Mesothelial cell of epicardium (in vitro differentiated cells): ENCODE measurements at regions not wholly inside any gene's neighbourhood (a gene's known extent, or its start where the extent isn't known, plus 50 kb on each side); places are given as distances from the start of the nearest gene placed in this dataset.

Source experiments
- DNase-seq, 2 experiments: peaks; one replicate each; pipeline ENCODE4 v3.0.0; 2021; ENCODE audit warnings: low spot score in 2 of 2; ENCODE audit not compliant: unreplicated experiment in 2 of 2
- H3K27ac Mint-ChIP-seq: 2 replicates; pipeline ENCODE4 v1.8.0; 2021; ENCODE audit warnings: mixed read lengths
- H3K27me3 Mint-ChIP-seq: 2 replicates; pipeline ENCODE4 v1.8.0; 2021; ENCODE audit warnings: low read depth, mixed read lengths
- H3K36me3 Mint-ChIP-seq: 2 replicates; pipeline ENCODE4 v1.8.0; 2021; ENCODE audit warnings: mixed read lengths
- H3K4me1 Mint-ChIP-seq: 2 replicates; pipeline ENCODE4 v1.8.0; 2021; ENCODE audit warnings: mixed read lengths
- H3K4me3 Mint-ChIP-seq: 2 replicates; pipeline ENCODE4 v1.8.0; 2021; ENCODE audit warnings: mild to moderate bottlenecking, moderate library complexity, mixed read lengths
- H3K9me3 Mint-ChIP-seq: 2 replicates; pipeline ENCODE4 v1.8.0; 2021; ENCODE audit warnings: mixed read lengths
- TF ChIP-seq, protein P1 (sequence below): fragments of 200-600 bp; sonication (generic); IDR thresholded peaks from one replicate; pipeline ENCODE4 v1.5.0; 2021; ENCODE audit warnings: antibody characterized with exemption; ENCODE audit not compliant: unreplicated experiment

DNA sequence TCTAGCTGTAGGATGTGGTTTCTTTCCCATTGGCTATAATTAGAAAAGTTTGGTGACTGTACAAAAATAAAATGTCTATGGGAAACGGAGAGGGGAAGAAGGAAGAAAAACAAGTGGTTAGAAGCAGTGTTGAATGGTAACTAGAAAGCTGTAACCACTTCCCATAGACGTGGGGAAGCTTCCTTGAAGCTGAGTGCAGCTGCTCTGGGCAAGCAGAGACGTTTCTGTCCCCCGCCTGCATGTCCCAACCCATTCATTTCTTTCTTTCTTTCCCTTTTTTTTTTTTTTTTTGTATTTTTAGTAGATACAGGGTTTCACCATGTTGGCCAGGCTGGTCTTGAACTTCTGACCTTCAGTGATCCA lies 367.8 kb upstream of the HS6ST1 start:
- Mint-ChIP-seq H3K4me3 (no peak overlapping the region), H3K27ac (no peak overlapping the region), H3K27me3 (no peaks in the 10 kb centered on the region), H3K36me3 (no peaks in the 10 kb centered on the region), H3K4me1 (peaks cover 9% of the 10 kb centered on the region), H3K9me3 (no peaks in the 10 kb centered on the region)
- TF ChIP-seq, protein P1, sequence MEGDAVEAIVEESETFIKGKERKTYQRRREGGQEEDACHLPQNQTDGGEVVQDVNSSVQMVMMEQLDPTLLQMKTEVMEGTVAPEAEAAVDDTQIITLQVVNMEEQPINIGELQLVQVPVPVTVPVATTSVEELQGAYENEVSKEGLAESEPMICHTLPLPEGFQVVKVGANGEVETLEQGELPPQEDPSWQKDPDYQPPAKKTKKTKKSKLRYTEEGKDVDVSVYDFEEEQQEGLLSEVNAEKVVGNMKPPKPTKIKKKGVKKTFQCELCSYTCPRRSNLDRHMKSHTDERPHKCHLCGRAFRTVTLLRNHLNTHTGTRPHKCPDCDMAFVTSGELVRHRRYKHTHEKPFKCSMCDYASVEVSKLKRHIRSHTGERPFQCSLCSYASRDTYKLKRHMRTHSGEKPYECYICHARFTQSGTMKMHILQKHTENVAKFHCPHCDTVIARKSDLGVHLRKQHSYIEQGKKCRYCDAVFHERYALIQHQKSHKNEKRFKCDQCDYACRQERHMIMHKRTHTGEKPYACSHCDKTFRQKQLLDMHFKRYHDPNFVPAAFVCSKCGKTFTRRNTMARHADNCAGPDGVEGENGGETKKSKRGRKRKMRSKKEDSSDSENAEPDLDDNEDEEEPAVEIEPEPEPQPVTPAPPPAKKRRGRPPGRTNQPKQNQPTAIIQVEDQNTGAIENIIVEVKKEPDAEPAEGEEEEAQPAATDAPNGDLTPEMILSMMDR: no peak
- DNase-seq: no peak

GRCh38 chr2:128686881-128687555 lies 368.4 kb upstream of the HS6ST1 start:
- Mint-ChIP-seq H3K9me3 (no peaks in the 10 kb centered on the region), H3K27me3 (no peaks in the 10 kb centered on the region), H3K36me3 (no peaks in the 10 kb centered on the region), H3K4me3 (no peak overlapping the region), H3K27ac (no peak overlapping the region), H3K4me1 (peaks cover 4% of the 10 kb centered on the region)
- no peak for DNase-seq
- TF ChIP-seq, protein P1: no peak

DNA sequence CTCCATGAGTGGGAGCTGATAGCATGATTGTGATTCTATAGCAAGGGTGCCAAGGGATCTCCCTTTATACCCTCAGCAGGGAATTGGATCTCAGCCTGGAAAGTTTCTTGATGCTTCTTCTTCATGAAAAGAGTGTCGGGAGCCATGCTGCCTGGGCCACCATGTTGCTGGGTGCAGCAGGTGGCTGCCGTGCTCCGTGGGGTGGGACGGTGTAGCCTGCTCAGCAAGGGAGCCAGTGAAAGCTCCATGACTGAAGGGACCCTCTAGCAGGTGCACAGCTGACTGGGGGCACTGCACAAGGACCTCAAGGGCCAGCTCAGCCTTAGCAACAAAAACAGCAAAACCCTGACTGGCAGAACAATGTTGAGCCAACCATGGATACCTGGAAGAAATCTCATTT lies 368.9 kb upstream of the HS6ST1 start:
- Mint-ChIP-seq H3K9me3 (no peaks in the 10 kb centered on the region), H3K36me3 (no peaks in the 10 kb centered on the region), H3K27me3 (no peaks in the 10 kb centered on the region), H3K27ac (no peak overlapping the region), H3K4me3 (no peak overlapping the region), H3K4me1 (no peaks in the 10 kb centered on the region)
- no peak for DNase-seq
- TF ChIP-seq, protein P1: no peak

DNA sequence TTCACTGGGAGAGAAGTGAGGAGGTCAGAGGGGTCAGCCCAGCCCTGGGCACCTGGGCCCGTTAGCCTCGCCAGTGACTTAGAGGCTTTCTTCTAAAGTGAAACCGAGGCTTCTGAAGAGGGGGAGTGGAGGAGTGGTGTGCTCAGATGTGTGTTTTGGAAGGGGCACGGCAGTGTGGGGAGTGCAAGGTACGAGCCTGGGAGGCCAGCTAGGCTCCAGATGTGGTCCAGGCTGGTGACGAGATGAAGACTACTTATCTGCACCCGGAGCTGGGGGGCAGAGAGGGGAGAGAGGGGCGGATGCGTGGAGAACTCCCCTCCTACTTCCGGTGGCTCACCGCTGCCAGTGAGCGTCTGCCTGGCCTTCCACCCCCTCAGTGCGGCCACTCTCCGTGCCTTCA lies 371.3 kb upstream of the HS6ST1 start:
- Mint-ChIP-seq H3K4me1 (no peaks in the 10 kb centered on the region), H3K27me3 (no peaks in the 10 kb centered on the region), H3K27ac (no peak overlapping the region), H3K36me3 (no peaks in the 10 kb centered on the region), H3K9me3 (no peaks in the 10 kb centered on the region), H3K4me3 (no peak overlapping the region)
- TF ChIP-seq, protein P1: no peak
- DNase-seq: no peak

DNA sequence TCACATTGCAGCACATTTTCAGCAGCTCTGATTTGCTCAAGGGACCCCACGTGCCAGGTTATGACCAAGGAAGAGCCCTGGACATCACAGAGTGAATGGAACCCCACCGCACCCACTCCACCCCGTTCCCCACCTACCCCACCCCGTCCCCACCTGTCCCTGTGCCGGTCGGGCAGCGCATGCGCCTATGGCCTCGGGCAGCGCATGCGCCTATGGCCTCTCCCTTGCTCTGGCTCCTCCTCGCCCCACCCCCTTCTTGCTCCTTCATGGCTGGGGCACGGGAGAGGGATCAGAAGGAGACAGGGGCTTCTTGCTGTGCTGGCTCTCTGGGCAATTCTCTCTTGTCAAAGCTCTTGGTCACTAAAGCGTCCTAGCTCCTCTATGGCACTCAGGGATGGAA lies 371.8 kb upstream of the HS6ST1 start:
- no peak for DNase-seq
- TF ChIP-seq, protein P1: no peak
- no peaks in the 10 kb centered on the region for H3K36me3 Mint-ChIP-seq
- no peaks in the 10 kb centered on the region for H3K4me1 Mint-ChIP-seq
- H3K9me3 Mint-ChIP-seq: no peaks in the 10 kb centered on the region
- no peak overlapping the region for H3K4me3 Mint-ChIP-seq
- H3K27me3 Mint-ChIP-seq: no peaks in the 10 kb centered on the region
- no peak overlapping the region for H3K27ac Mint-ChIP-seq

- Mint-ChIP-seq H3K27me3 (no peaks in the 10 kb centered on the region), H3K27ac (no peak overlapping the region), H3K36me3 (no peaks in the 10 kb centered on the region), H3K4me3 (no peak overlapping the region), H3K4me1 (no peaks in the 10 kb centered on the region), H3K9me3 (no peaks in the 10 kb centered on the region)
- TF ChIP-seq, protein P1: no peak
- no peak for DNase-seq
Observed at GRCh38 chr2:128690869-128691268, 372.2 kb upstream of the HS6ST1 start.
